ENCODE measurements at regions not wholly inside any gene's neighbourhood (a gene's known extent, or its start where the extent isn't known, plus 50 kb on each side); places are given as distances from the start of the nearest gene placed in this dataset.

- DNase-seq (ENCODE audit: low spot score) = no peak
Observed at GRCh38 chr14:104440297-104440956, 139.1 kb upstream of the C14orf180 start.

- DNase-seq (ENCODE audit: low spot score) = no peak
Observed at GRCh38 chr14:104441275-104442106, 138.1 kb upstream of the C14orf180 start.

- no peak for DNase-seq (ENCODE audit: low spot score)
Observed at GRCh38 chr14:104442107-104442551, 137.4 kb upstream of the C14orf180 start.

GRCh38 chr14:104442631-104443390 lies 136.8 kb upstream of the C14orf180 start:
- no peak for DNase-seq (ENCODE audit: low spot score)

GRCh38 chr14:104443391-104444158 lies 136.0 kb upstream of the C14orf180 start:
- no peak for DNase-seq (ENCODE audit: low spot score)

- DNase-seq (ENCODE audit: low spot score) = no peak
Observed at GRCh38 chr14:104444159-104445030, 135.2 kb upstream of the C14orf180 start.

GRCh38 chr14:104445086-104445485 lies 134.5 kb upstream of the C14orf180 start:
- DNase-seq (ENCODE audit: low spot score) = no peak

- DNase-seq (ENCODE audit: low spot score) = no peak
Observed at GRCh38 chr14:104445832-104446381, 133.7 kb upstream of the C14orf180 start.

GRCh38 chr14:104446611-104447010 lies 133.0 kb upstream of the C14orf180 start:
- no peak for DNase-seq (ENCODE audit: low spot score)

- DNase-seq (ENCODE audit: low spot score) = no peak
Observed at GRCh38 chr14:104447750-104448149, 131.8 kb upstream of the C14orf180 start.

- no peak for DNase-seq (ENCODE audit: low spot score)
Observed at GRCh38 chr14:104448321-104448720, 131.2 kb upstream of the C14orf180 start.

GRCh38 chr14:104448721-104449120 lies 130.8 kb upstream of the C14orf180 start:
- DNase-seq (ENCODE audit: low spot score) = no peak

- no peak for DNase-seq (ENCODE audit: low spot score)
Observed at GRCh38 chr14:104450811-104451401, 128.7 kb upstream of the C14orf180 start.

- no peak for DNase-seq (ENCODE audit: low spot score)
Observed at GRCh38 chr14:104451474-104451873, 128.1 kb upstream of the C14orf180 start.

- DNase-seq (ENCODE audit: low spot score) = no peak
Observed at GRCh38 chr14:104458845-104459244, 120.7 kb upstream of the C14orf180 start.

- no peak for DNase-seq (ENCODE audit: low spot score)
Observed at GRCh38 chr14:104460791-104461651, 118.5 kb upstream of the C14orf180 start.

GRCh38 chr14:104461676-104462449 lies 117.7 kb upstream of the C14orf180 start:
- DNase-seq (ENCODE audit: low spot score) = no peak
